GM12875 (cell line): ENCODE measurements at regions not wholly inside any gene's neighbourhood (a gene's known extent, or its start where the extent isn't known, plus 50 kb on each side); places are given as distances from the start of the nearest gene placed in this dataset.

Experiments used
- H3K4me3 ChIP-seq: one replicate; pipeline ENCODE4 v1.5.1; 2011; ENCODE audit warnings: low read depth, low read length, control low read depth
- TF ChIP-seq, protein P1 (sequence below): IDR thresholded peaks from 2 replicates; pipeline ENCODE4 v1.5.1; 2011; ENCODE audit warnings: low read depth, mild to moderate bottlenecking, control low read depth, inconsistent platforms, low read length, moderate library complexity, borderline replicate concordance; ENCODE audit not compliant: insufficient read depth

DNA sequence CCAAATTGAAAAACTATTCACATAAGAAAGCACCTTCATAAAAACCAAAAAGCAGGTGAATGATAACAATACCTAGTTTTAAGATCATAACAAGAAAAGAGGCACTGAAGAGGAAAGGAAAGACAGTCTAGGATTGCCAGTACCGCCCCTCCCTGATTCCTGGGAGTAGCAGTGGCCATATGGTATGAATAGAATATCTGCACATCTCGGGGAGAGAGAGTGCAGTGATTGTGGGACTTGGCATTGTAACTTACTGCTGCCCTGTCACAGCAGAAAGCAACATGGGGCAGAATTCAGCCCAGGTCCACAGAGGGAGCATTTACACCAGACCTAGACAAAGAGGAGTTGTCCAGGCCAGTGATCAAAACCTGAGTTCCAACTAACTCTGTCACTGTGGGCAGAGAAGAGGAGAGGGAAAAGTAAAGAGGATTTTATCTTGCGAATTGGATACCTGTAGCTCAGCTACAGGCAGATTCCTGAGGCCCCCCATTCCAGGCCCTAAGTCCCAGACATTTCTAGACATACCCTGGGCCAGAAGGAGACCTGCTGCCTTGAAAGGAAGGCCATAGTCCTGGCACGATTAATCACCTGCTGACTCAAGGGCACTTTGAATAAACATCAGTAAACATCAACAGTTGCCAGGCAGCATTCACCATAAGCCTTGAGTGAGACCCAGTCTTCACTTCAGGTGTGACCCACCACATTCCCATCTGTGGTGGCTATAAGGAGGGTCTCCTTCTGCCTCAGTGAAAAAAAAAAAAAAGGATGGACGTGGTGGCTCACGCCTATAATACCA, 397.5 kb downstream of the TGFB2 start:
- no peak overlapping the region for H3K4me3 ChIP-seq
- TF ChIP-seq, protein P1, sequence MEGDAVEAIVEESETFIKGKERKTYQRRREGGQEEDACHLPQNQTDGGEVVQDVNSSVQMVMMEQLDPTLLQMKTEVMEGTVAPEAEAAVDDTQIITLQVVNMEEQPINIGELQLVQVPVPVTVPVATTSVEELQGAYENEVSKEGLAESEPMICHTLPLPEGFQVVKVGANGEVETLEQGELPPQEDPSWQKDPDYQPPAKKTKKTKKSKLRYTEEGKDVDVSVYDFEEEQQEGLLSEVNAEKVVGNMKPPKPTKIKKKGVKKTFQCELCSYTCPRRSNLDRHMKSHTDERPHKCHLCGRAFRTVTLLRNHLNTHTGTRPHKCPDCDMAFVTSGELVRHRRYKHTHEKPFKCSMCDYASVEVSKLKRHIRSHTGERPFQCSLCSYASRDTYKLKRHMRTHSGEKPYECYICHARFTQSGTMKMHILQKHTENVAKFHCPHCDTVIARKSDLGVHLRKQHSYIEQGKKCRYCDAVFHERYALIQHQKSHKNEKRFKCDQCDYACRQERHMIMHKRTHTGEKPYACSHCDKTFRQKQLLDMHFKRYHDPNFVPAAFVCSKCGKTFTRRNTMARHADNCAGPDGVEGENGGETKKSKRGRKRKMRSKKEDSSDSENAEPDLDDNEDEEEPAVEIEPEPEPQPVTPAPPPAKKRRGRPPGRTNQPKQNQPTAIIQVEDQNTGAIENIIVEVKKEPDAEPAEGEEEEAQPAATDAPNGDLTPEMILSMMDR, result no peak

- no peak overlapping the region for H3K4me3 ChIP-seq
- TF ChIP-seq, protein P1, result no peak
Measured at GRCh38 chr1:218743861-218744505, 398.8 kb downstream of the TGFB2 start.

- TF ChIP-seq, protein P1, result no peak
Measured at GRCh38 chr1:218748071-218748470, 402.9 kb downstream of the TGFB2 start.

GRCh38 chr1:218750216-218750970, 405.3 kb downstream of the TGFB2 start:
- H3K4me3 ChIP-seq, result no peak overlapping the region
- TF ChIP-seq, protein P1, result no peak

More at GRCh38 chr1:218748071-218748470, 402.9 kb downstream of the TGFB2 start:
- no peak overlapping the region for H3K4me3 ChIP-seq

- TF ChIP-seq, protein P1, result no peak
- H3K4me3 ChIP-seq, result no peak overlapping the region
Measured at GRCh38 chr1:218751208-218751948, 406.2 kb downstream of the TGFB2 start.

DNA sequence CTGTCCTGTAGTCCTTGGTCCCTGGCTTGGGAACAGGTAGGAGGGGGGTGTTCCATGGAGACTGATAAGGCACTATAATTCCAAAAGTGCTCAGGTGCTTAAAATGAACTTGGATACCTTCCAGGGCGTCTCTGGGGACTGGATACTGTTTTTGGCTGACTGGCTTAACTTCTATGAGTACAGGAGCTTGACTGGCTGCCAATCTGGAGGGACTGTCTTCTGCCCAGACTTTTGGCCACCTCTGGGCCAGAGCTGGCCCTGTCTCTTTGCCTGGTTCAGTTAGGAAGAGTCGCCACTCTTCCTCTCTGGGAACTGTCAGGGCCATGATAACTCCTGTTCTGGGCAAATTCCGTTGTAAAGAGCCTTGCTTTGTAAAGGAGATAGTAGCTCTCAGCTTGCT, 407.0 kb downstream of the TGFB2 start:
- TF ChIP-seq, protein P1, result no peak
- H3K4me3 ChIP-seq, result no peak overlapping the region
